Occipital lobe (tissue), 1 donor: ENCODE measurements at regions not wholly inside any gene's neighbourhood (a gene's known extent, or its start where the extent isn't known, plus 50 kb on each side); places are given as distances from the start of the nearest gene placed in this dataset. TPM values are rescaled to one million over a fixed set of nuclear protein-coding genes. Genes with fewer than 3 reads are reported as not detected.

ENCODE experiments used
- small RNA-seq: library from RNA; depleted of rRNA; stranded (forward); fragments of <200 nt; gene quantifications from one replicate; pipeline ENCODE3, GENCODE V24; 2014

Small RNA genes lying in the stretch of these regions (small RNA-seq; reads per million reads assigned to genes)
- gene MIR8062 (0.09 reads per million), gene RN7SL547P (not detected)
